Calu3 (cell line): ENCODE measurements at regions not wholly inside any gene's neighbourhood (a gene's known extent, or its start where the extent isn't known, plus 50 kb on each side); places are given as distances from the start of the nearest gene placed in this dataset.

Experiments used
- BruUV-seq: library from RNA; stranded (reverse); fragments of 400-500 nt; replicated peaks from 2 replicates; lab custom pipeline; 2021; lab: Mats Ljungman, UMichigan
- CTCF ChIA-PET: fragments of 300-600 bp; sonication (Branson Sonifier 250); formaldehyde crosslinking; loops from one replicate; lab custom pipeline; 2022; ENCODE audit warnings: antibody characterized with exemption; lab: Charles Lee
- DNase-seq: peaks from one replicate; pipeline ENCODE4 v3.0.0; 2022
- H3K27ac Mint-ChIP-seq: one replicate; pipeline ENCODE4 v1.8.0; 2022; ENCODE audit warnings: mixed read lengths; ENCODE audit not compliant: unreplicated experiment
- H3K27me3 Mint-ChIP-seq: one replicate; pipeline ENCODE4 v1.8.0; 2022; ENCODE audit warnings: mixed read lengths; ENCODE audit not compliant: unreplicated experiment
- H3K36me3 Mint-ChIP-seq: one replicate; pipeline ENCODE4 v1.8.0; 2022; ENCODE audit warnings: mild to moderate bottlenecking, moderate library complexity, mixed read lengths; ENCODE audit not compliant: insufficient read depth, unreplicated experiment
- H3K4me1 Mint-ChIP-seq: one replicate; pipeline ENCODE4 v1.8.0; 2022; ENCODE audit warnings: mild to moderate bottlenecking, low read depth, mixed read lengths; ENCODE audit not compliant: unreplicated experiment
- H3K4me3 Mint-ChIP-seq: one replicate; pipeline ENCODE4 v1.8.0; 2022; ENCODE audit warnings: mild to moderate bottlenecking, low read depth, moderate library complexity, mixed read lengths; ENCODE audit not compliant: unreplicated experiment
- H3K9me3 Mint-ChIP-seq: one replicate; pipeline ENCODE4 v1.8.0; 2022; ENCODE audit warnings: low read depth, mixed read lengths; ENCODE audit not compliant: unreplicated experiment
- CTCF ChIP-seq: fragments of 200-600 bp; IDR thresholded peaks from one replicate; pipeline ENCODE4 v1.8.0; 2022; ENCODE audit warnings: antibody characterized with exemption; ENCODE audit not compliant: unreplicated experiment
- intact Hi-C: fragments of 100-400 bp; cut with micrococcal nuclease; formaldehyde crosslinking; loops from one replicate; pipeline ENCODE4 v1.10.0; 2022; ENCODE audit not compliant: unreplicated experiment

- Mint-ChIP-seq H3K4me1 (no peaks in the 10 kb centered on the region), H3K27ac (no peak overlapping the region), H3K27me3 (peaks cover 33% of the 10 kb centered on the region), H3K36me3 (no peaks in the 10 kb centered on the region), H3K9me3 (no peaks in the 10 kb centered on the region), H3K4me3 (no peak overlapping the region)
- intact Hi-C loops = loop anchor here (1.0 to 5.0 kb wide), 3 partner anchors 440 to 638 kb away; no protein-coding TSS in a partner anchor
- CTCF ChIA-PET = interaction anchor here (1.6 kb wide), 1 partner anchor 465 kb away, joined by 5 read pairs; no protein-coding TSS in a partner anchor
- no TSS peak for BruUV-seq
- TF ChIP-seq CTCF = no peak
- DNase-seq = no peak
These were observed 709.2 kb upstream of the WWC1 start for GRCh38 chr5:167582283-167582682.

- H3K27me3 Mint-ChIP-seq = peaks cover 27% of the 10 kb centered on the region
- H3K4me1 Mint-ChIP-seq = no peaks in the 10 kb centered on the region
- H3K27ac Mint-ChIP-seq = no peak overlapping the region
- no TSS peak for BruUV-seq
- TF ChIP-seq CTCF = no peak
- H3K4me3 Mint-ChIP-seq = no peak overlapping the region
- CTCF ChIA-PET = interaction anchor here (0.6 to 1.6 kb wide), 2 partner anchors 464 to 901 kb away, joined by 4 to 5 read pairs; no protein-coding TSS in a partner anchor
- no peak for DNase-seq
- no peaks in the 10 kb centered on the region for H3K36me3 Mint-ChIP-seq
- H3K9me3 Mint-ChIP-seq = no peaks in the 10 kb centered on the region
- intact Hi-C loops = loop anchor here (1.0 to 5.0 kb wide), 3 partner anchors 439 to 637 kb away; no protein-coding TSS in a partner anchor
These were observed 708.6 kb upstream of the WWC1 start for GRCh38 chr5:167582886-167583285.

- peaks cover 5% of the 10 kb centered on the region for H3K27me3 Mint-ChIP-seq
- no peak for DNase-seq
- BruUV-seq = no TSS peak
- TF ChIP-seq CTCF = no peak
- H3K27ac Mint-ChIP-seq = no peak overlapping the region
- no peak overlapping the region for H3K4me3 Mint-ChIP-seq
- no peaks in the 10 kb centered on the region for H3K4me1 Mint-ChIP-seq
- CTCF ChIA-PET = no interaction called here
- intact Hi-C loops = no loop called here
- no peaks in the 10 kb centered on the region for H3K36me3 Mint-ChIP-seq
- no peaks in the 10 kb centered on the region for H3K9me3 Mint-ChIP-seq
These were observed 706.3 kb upstream of the WWC1 start for GRCh38 chr5:167585184-167585583.

- CTCF ChIA-PET = interaction anchor here (0.6 to 1.2 kb wide), 4 partner anchors 12 to 460 kb away, joined by 3 to 5 read pairs (median 4); no protein-coding TSS in a partner anchor
- peak; percentile 67 for TF ChIP-seq CTCF
- no peaks in the 10 kb centered on the region for H3K27me3 Mint-ChIP-seq
- BruUV-seq = no TSS peak
- no peaks in the 10 kb centered on the region for H3K36me3 Mint-ChIP-seq
- intact Hi-C loops = loop anchor here (1.0 kb wide), 1 partner anchor 135 kb away; no protein-coding TSS in a partner anchor
- H3K4me1 Mint-ChIP-seq = no peaks in the 10 kb centered on the region
- peak; percentile 48 for DNase-seq
- no peak overlapping the region for H3K27ac Mint-ChIP-seq
- no peak overlapping the region for H3K4me3 Mint-ChIP-seq
- H3K9me3 Mint-ChIP-seq = no peaks in the 10 kb centered on the region
These were observed 703.5 kb upstream of the WWC1 start for GRCh38 chr5:167587772-167588437.
